ENCODE measurements at regions not wholly inside any gene's neighbourhood (a gene's known extent, or its start where the extent isn't known, plus 50 kb on each side); places are given as distances from the start of the nearest gene placed in this dataset.

DNA sequence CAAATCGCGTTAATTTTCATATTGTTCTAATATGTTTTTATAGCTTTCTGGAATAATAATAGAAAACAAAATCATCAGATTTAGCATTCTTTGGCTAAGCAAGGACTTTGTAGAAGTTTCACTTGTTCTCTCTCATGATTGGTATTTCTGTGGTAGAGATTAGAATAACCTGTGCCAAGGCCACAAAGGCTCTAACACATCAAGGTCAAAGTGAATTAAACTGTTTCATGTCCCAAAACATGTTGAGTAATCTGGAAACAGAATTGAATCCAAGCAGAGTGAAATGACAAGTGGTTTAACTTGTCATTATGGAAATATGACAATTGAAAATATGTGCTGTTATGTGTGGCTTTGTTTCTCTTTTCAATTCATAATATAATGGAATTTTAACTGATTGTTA is 617.4 kb downstream of the CCDC85A start:
- TF ChIP-seq, protein P1, sequence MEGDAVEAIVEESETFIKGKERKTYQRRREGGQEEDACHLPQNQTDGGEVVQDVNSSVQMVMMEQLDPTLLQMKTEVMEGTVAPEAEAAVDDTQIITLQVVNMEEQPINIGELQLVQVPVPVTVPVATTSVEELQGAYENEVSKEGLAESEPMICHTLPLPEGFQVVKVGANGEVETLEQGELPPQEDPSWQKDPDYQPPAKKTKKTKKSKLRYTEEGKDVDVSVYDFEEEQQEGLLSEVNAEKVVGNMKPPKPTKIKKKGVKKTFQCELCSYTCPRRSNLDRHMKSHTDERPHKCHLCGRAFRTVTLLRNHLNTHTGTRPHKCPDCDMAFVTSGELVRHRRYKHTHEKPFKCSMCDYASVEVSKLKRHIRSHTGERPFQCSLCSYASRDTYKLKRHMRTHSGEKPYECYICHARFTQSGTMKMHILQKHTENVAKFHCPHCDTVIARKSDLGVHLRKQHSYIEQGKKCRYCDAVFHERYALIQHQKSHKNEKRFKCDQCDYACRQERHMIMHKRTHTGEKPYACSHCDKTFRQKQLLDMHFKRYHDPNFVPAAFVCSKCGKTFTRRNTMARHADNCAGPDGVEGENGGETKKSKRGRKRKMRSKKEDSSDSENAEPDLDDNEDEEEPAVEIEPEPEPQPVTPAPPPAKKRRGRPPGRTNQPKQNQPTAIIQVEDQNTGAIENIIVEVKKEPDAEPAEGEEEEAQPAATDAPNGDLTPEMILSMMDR (IDR thresholded peaks at IDR 0.05) = no peak
- TF ChIP-seq EZH2 (IDR thresholded peaks at IDR 0.05) = no peak
